ENCODE measurements at regions not wholly inside any gene's neighbourhood (a gene's known extent, or its start where the extent isn't known, plus 50 kb on each side); places are given as distances from the start of the nearest gene placed in this dataset.

- TF ChIP-seq CTCF (IDR thresholded peaks at IDR 0.05) (no peak), POLR2A (IDR thresholded peaks at IDR 0.05) (no peak)
These were observed 343.4 kb downstream of the BCAT1 start for GRCh38 chr12:24605466-24605865.
